Body of pancreas (tissue), 4 donors: ENCODE measurements at regions not wholly inside any gene's neighbourhood (a gene's known extent, or its start where the extent isn't known, plus 50 kb on each side); places are given as distances from the start of the nearest gene placed in this dataset.

ENCODE experiments used
- ATAC-seq: fragments of 150-250 bp; one replicate; pipeline ENCODE4 v1.9.1; 2016
- DNase-seq, 4 donors: peaks; one replicate each; pipeline ENCODE4 v3.0.0-alpha.2; 2019
- H3K27ac ChIP-seq, 4 donors: fragments of 200-600 bp; sonication (generic); 1 replicate in 3 of 4; 2 replicates in 1 of 4; pipeline versions ENCODE4 v1.5.1 to v1.6.1; 2016 to 2019; ENCODE audit warnings: mild to moderate bottlenecking in 1 of 4, mixed read lengths in 1 of 4, moderate library complexity in 1 of 4
- H3K27me3 ChIP-seq, 2 donors: fragments of 200-600 bp; sonication (generic); one replicate each; pipeline ENCODE4 v1.6.0; 2016; ENCODE audit warnings: mild to moderate bottlenecking in 1 of 2
- H3K36me3 ChIP-seq, 2 donors: fragments of 200-600 bp; sonication (generic); replicated peaks in 1 of 2; 2 replicates each; pipeline ENCODE4 v1.5.1; 2016; ENCODE audit warnings: low read depth in 2 of 2; ENCODE audit not compliant: insufficient read depth in 1 of 2
- H3K4me1 ChIP-seq: fragments of 200-600 bp; sonication (generic); one replicate; pipeline ENCODE4 v1.6.0; 2016
- H3K4me3 ChIP-seq, 2 donors: fragments of 200-600 bp; sonication (generic); 1 replicate in 1 of 2; 2 replicates in 1 of 2; pipeline ENCODE4 v1.5.1; 2016 to 2019
- H3K9me3 ChIP-seq, 3 donors: fragments of 200-600 bp; sonication (generic); 1 replicate in 2 of 3; 2 replicates in 1 of 3; pipeline ENCODE4 v1.5.1; 2016
- CTCF ChIP-seq, 7 experiments: fragments of 450-650 bp in 4 of 7; fragments of 200-600 bp in 3 of 7; sonication (generic) in 3 of 7; IDR thresholded peaks; one replicate each; pipeline ENCODE4 v1.5.1; 2016 to 2019; ENCODE audit warnings: antibody characterized with exemption in 7 of 7
- POLR2A ChIP-seq, 3 donors: fragments of 450-650 bp; IDR thresholded peaks; one replicate each; pipeline ENCODE4 v1.6.1; 2016; ENCODE audit warnings: antibody characterized with exemption in 3 of 3, mild to moderate bottlenecking in 2 of 3
- WGBS, 2 donors: methylation state at CpG; one replicate each; pipeline ENCODE4 v1.1.5; 2017; 5-methylcytosine and 5-hydroxymethylcytosine counted together
- intact Hi-C: fragments of 100-400 bp; cut with DNase I; formaldehyde crosslinking; loops from one replicate; pipeline ENCODE4 v1.15.1; 2023

DNA sequence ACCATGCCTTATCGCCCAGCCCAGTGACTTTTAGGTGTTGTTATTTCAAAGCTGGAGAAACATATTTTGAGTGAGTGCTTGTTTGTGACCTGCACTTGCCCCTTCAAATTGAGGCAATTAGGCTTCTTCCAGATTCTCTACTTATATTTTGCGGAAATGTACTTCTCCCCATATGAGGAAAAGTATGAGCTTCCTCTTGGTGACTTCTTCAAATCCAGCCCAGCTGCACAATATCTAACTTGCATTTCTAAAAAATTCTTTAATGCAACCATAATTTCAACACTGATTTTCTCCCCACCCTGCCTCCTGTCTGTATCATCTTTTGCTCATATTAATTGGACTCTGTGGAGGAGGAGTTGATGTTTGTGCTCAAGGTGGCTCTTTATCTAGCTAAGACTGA lies 391.2 kb upstream of the POU3F3 start:
- Histone ChIP-seq H3K27me3 (no peaks in the 10 kb centered on the region), H3K9me3 (no peaks in the 10 kb centered on the region), H3K4me3 (no peak overlapping the region), H3K27ac (no peak overlapping the region), H3K36me3 (no peaks in the 10 kb centered on the region), H3K4me1 (no peaks in the 10 kb centered on the region)
- DNase-seq = no peak
- no peak for ATAC-seq
- no peak for TF ChIP-seq CTCF (IDR thresholded peaks at IDR 0.05)
- no peak for TF ChIP-seq POLR2A (IDR thresholded peaks at IDR 0.05)
- WGBS, 2 donors = 76 to 80% methylated on average over 2 of the region's 2 CpGs
- intact Hi-C loops = no loop called here

DNA sequence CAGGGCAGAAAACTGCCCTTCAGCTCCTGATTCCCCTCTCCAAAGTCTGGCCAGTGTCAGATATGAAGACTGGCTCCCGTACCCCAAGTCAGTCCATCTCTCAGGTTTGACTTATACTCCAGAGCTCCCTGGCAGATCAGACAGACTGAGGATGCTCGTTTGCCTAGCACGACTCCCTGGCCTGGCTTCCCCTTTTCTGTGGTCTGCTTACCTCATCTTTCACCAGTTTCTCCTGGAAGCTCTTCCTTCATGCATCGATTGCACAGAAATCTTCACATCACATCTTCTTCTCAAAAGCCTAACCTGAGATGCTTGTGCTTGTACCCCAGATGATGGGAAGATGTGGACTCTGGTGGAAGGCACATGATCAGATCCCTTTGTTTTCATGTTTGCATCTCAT lies 387.9 kb upstream of the POU3F3 start:
- intact Hi-C loops = no loop called here
- Histone ChIP-seq H3K9me3 (no peaks in the 10 kb centered on the region), H3K36me3 (no peaks in the 10 kb centered on the region), H3K27me3 (no peaks in the 10 kb centered on the region), H3K27ac (no peak overlapping the region), H3K4me3 (no peak overlapping the region), H3K4me1 (no peaks in the 10 kb centered on the region)
- no peak for TF ChIP-seq CTCF (IDR thresholded peaks at IDR 0.05)
- TF ChIP-seq POLR2A (IDR thresholded peaks at IDR 0.05) = no peak
- DNase-seq (no peak), ATAC-seq (no peak)
- 47 to 56% methylated on average over 4 of the region's 4 CpGs for WGBS, 2 donors

DNA sequence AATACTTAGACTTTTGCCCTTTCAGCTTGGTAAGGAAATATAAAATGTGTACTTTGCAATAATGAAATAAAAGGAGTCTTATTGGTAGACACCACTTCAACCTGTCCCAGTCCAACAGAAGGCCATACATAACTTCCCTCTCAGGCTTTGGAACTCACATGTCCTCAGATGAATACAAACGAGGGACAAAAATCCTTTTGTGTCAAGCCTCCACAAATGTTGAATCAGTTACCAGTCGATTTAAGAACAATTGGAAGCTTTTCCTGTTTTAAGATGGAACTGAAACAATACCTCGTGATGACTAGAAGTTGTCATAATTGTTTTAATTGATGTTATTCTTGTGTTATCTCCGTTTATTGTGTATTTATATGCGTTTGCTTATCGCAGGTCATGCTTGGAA lies 385.1 kb upstream of the POU3F3 start:
- 37 to 41% methylated on average over 6 of the region's 6 CpGs for WGBS, 2 donors
- intact Hi-C loops = no loop called here
- TF ChIP-seq POLR2A (IDR thresholded peaks at IDR 0.05) (no peak), CTCF (IDR thresholded peaks at IDR 0.05) (no peak)
- no peaks in the 10 kb centered on the region for H3K4me1 ChIP-seq
- no peaks in the 10 kb centered on the region for H3K9me3 ChIP-seq
- no peaks in the 10 kb centered on the region for H3K27me3 ChIP-seq
- ATAC-seq (no peak), DNase-seq (no peak)
- H3K27ac ChIP-seq = no peak overlapping the region
- H3K4me3 ChIP-seq = no peak overlapping the region
- H3K36me3 ChIP-seq = no peaks in the 10 kb centered on the region

DNA sequence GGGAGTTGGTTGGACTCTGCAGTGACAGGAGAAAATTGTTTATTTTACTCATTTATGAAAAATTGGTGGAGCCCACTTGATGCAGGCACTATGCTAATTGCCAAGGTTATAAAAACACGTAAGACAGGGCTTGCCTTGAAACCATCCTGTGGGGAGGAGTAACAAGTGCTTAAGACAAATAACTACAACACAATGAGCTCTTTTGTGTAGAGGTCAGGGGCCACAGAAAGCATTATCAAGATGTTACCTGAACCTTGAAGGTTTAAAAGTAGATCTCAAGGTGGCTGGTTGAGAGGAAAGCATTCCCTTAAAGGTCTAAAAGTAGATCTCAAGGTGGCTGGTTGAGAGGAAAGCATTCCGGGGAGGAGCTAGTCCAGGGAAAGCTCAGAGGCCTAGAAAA lies 381.8 kb upstream of the POU3F3 start:
- intact Hi-C loops = no loop called here
- DNase-seq (no peak), ATAC-seq (no peak)
- no peaks in the 10 kb centered on the region for H3K9me3 ChIP-seq
- 61 to 76% methylated on average over 2 of the region's 2 CpGs for WGBS, 2 donors
- no peaks in the 10 kb centered on the region for H3K4me1 ChIP-seq
- no peaks in the 10 kb centered on the region for H3K36me3 ChIP-seq
- H3K27me3 ChIP-seq = no peaks in the 10 kb centered on the region
- H3K27ac ChIP-seq = no peak overlapping the region
- H3K4me3 ChIP-seq = no peak overlapping the region
- TF ChIP-seq POLR2A (IDR thresholded peaks at IDR 0.05) = no peak
- TF ChIP-seq CTCF (IDR thresholded peaks at IDR 0.05) = no peak

- no peaks in the 10 kb centered on the region for H3K36me3 ChIP-seq
- 60 to 84% methylated on average over 2 of the region's 2 CpGs for WGBS, 2 donors
- H3K4me1 ChIP-seq = no peaks in the 10 kb centered on the region
- ATAC-seq (no peak), DNase-seq (no peak)
- no peaks in the 10 kb centered on the region for H3K9me3 ChIP-seq
- intact Hi-C loops = no loop called here
- H3K27ac ChIP-seq = no peak overlapping the region
- H3K27me3 ChIP-seq = no peaks in the 10 kb centered on the region
- H3K4me3 ChIP-seq = no peak overlapping the region
- TF ChIP-seq CTCF (IDR thresholded peaks at IDR 0.05) (no peak), POLR2A (IDR thresholded peaks at IDR 0.05) (no peak)
These were observed 380.4 kb upstream of the POU3F3 start for GRCh38 chr2:104473546-104473945.
